Mesenchymal stem cell (in vitro differentiated cells and primary cell): ENCODE measurements at regions not wholly inside any gene's neighbourhood (a gene's known extent, or its start where the extent isn't known, plus 50 kb on each side); places are given as distances from the start of the nearest gene placed in this dataset.
"Not testable (repeated sequence)": the region's sequence is repeated elsewhere in the genome, so short reads cannot be mapped to it uniquely, and the experiment has no call there.

ENCODE experiments used
- DNase-seq: peaks from one replicate; pipeline ENCODE4 v3.0.0-alpha.2; 2013
- H2AFZ ChIP-seq: one replicate; pipeline ENCODE4 v1.6.1; 2013; ENCODE audit warnings: low read depth, mild to moderate bottlenecking, control low read depth, inconsistent platforms, low read length, moderate library complexity
- H2AK5ac ChIP-seq: 2 replicates; pipeline ENCODE4 v1.6.1; 2013; ENCODE audit warnings: low read length, moderate library complexity, mild to moderate bottlenecking, inconsistent platforms; ENCODE audit not compliant: severe bottlenecking
- H2BK120ac ChIP-seq: one replicate; pipeline ENCODE4 v1.6.1; 2013; ENCODE audit warnings: low read depth, mild to moderate bottlenecking, inconsistent platforms, low read length, moderate library complexity
- H2BK12ac ChIP-seq, 2 experiments: one replicate each; pipeline ENCODE4 v1.6.1; 2013; ENCODE audit warnings: inconsistent platforms in 2 of 2, low read length in 2 of 2, mild to moderate bottlenecking in 2 of 2, moderate library complexity in 2 of 2, control low read depth in 1 of 2
- H2BK15ac ChIP-seq: one replicate; pipeline ENCODE4 v1.6.1; 2013; ENCODE audit warnings: mild to moderate bottlenecking, low read depth, inconsistent platforms; ENCODE audit not compliant: poor library complexity, severe bottlenecking
- H2BK5ac ChIP-seq: 2 replicates; pipeline ENCODE4 v1.6.1; 2013; ENCODE audit warnings: low read depth, mild to moderate bottlenecking, low read length, control low read depth, inconsistent platforms; ENCODE audit not compliant: poor library complexity, severe bottlenecking
- H3K14ac ChIP-seq, 2 experiments: one replicate each; pipeline ENCODE4 v1.6.1; 2013; ENCODE audit warnings: inconsistent platforms in 2 of 2, low read length in 2 of 2, control low read depth in 1 of 2, mild to moderate bottlenecking in 1 of 2, moderate library complexity in 1 of 2
- H3K18ac ChIP-seq, 2 experiments: one replicate each; pipeline ENCODE4 v1.6.1; 2013; ENCODE audit warnings: inconsistent platforms in 2 of 2, low read length in 2 of 2, control low read depth in 1 of 2, low read depth in 1 of 2, mild to moderate bottlenecking in 1 of 2
- H3K23ac ChIP-seq, 2 experiments: one replicate each; pipeline ENCODE4 v1.6.1; 2013; ENCODE audit warnings: inconsistent platforms in 2 of 2, low read length in 2 of 2, mild to moderate bottlenecking in 2 of 2, moderate library complexity in 2 of 2, control low read depth in 1 of 2
- H3K27ac ChIP-seq: 2 replicates; pipeline ENCODE4 v1.5.1; 2013; ENCODE audit warnings: mild to moderate bottlenecking, moderate library complexity, low read length, control low read depth, inconsistent platforms; ENCODE audit not compliant: poor library complexity, severe bottlenecking
- H3K27me3 ChIP-seq, 2 experiments: 2 replicates each; pipeline versions ENCODE4 v1.6.1 to v1.7.0; 2013; ENCODE audit warnings: low read length in 2 of 2, mild to moderate bottlenecking in 2 of 2, moderate library complexity in 2 of 2, control low read depth in 1 of 2, inconsistent platforms in 1 of 2; ENCODE audit not compliant: control insufficient read depth in 1 of 2, insufficient read depth in 1 of 2
- H3K36me3 ChIP-seq, 2 experiments: 2 replicates each; pipeline versions ENCODE4 v1.6.1 to v1.7.0; 2013; ENCODE audit warnings: low read length in 2 of 2, control low read depth in 1 of 2, inconsistent platforms in 1 of 2, low read depth in 1 of 2, mild to moderate bottlenecking in 1 of 2; ENCODE audit not compliant: insufficient read depth in 2 of 2, control insufficient read depth in 1 of 2
- H3K4ac ChIP-seq, 2 experiments: one replicate each; pipeline ENCODE4 v1.6.1; 2013; ENCODE audit warnings: inconsistent platforms in 2 of 2, low read length in 2 of 2, mild to moderate bottlenecking in 2 of 2, moderate library complexity in 2 of 2, control low read depth in 1 of 2, low read depth in 1 of 2
- H3K4me1 ChIP-seq: 2 replicates; pipeline ENCODE4 v1.6.1; 2013; ENCODE audit warnings: low read depth, low read length, control low read depth; ENCODE audit not compliant: control insufficient read depth, insufficient read depth
- H3K4me2 ChIP-seq: 2 replicates; pipeline ENCODE4 v1.6.1; 2013; ENCODE audit warnings: low read length, mild to moderate bottlenecking, inconsistent platforms; ENCODE audit not compliant: poor library complexity, severe bottlenecking
- H3K4me3 ChIP-seq, 2 experiments: 2 replicates each; pipeline versions ENCODE4 v1.5.1 to v1.7.0; 2013; ENCODE audit warnings: low read length in 2 of 2, mild to moderate bottlenecking in 2 of 2, control low read depth in 1 of 2, low read depth in 1 of 2; ENCODE audit not compliant: insufficient read depth in 1 of 2
- H3K79me1 ChIP-seq: replicated peaks from 2 replicates; pipeline ENCODE4 v1.6.1; 2013; ENCODE audit warnings: mild to moderate bottlenecking, control low read depth, low read length, inconsistent platforms; ENCODE audit not compliant: poor library complexity, severe bottlenecking
- H3K9ac ChIP-seq: 2 replicates; pipeline ENCODE4 v1.7.0; 2013; ENCODE audit warnings: mild to moderate bottlenecking, low read length, moderate library complexity
- H3K9me3 ChIP-seq: 2 replicates; pipeline ENCODE4 v1.7.0; 2013; ENCODE audit warnings: mild to moderate bottlenecking, low read length; ENCODE audit not compliant: control insufficient read depth
- H4K8ac ChIP-seq: one replicate; pipeline ENCODE4 v1.6.1; 2013; ENCODE audit warnings: inconsistent platforms, mild to moderate bottlenecking, low read length, moderate library complexity
- H4K91ac ChIP-seq: one replicate; pipeline ENCODE4 v1.6.1; 2013; ENCODE audit warnings: mild to moderate bottlenecking, low read length, inconsistent platforms
- WGBS: methylation state at CpG from one replicate; pipeline ENCODE4 v1.1.7; 2013; ENCODE audit warnings: mixed read lengths; 5-methylcytosine and 5-hydroxymethylcytosine counted together

DNA sequence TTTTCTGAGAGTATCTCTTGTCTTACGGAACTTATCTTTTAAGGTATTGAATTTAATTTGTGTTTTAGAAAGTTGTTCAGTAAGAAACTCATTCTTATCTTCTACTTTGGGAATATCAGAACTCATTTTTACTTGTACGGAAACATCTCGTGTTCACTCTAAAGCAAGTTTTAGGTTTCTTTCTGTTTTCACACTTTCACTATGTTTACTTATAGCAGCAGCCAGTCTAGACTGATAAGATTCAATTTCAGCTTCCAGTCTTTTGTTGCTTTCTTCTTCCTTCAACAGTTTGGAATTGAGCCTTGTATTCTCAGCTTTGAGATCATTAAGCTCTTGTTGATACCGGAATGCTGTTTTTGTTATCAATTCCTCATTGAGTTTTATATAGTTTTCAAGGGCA, 575.2 kb upstream of the DEFB115 start:
- not testable (repeated sequence) for H3K36me3 ChIP-seq

DNA sequence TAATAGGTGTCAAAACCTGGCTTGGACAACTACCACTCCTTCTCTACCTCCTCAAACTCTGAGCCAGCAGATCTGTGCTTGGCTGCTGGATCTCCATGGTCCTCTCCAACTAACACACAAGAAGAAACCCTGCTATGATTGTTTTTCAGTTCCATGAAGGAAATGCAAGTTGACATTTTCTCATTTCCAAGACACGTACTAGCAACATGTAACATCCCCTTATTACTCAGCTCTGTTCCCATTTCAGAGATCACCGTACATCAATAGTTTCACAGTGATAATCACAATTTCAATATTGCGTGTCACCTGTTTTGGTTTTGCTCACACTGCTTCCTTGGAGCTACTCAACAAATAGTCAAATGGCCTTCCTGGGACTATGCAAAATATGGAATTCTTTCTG, 544.6 kb upstream of the DEFB115 start:
- not testable (repeated sequence) for H3K79me1 ChIP-seq, H3K36me3 ChIP-seq, H2BK5ac ChIP-seq, DNase-seq, H3K23ac ChIP-seq, H3K14ac ChIP-seq, H4K91ac ChIP-seq, H4K8ac ChIP-seq, H3K9me3 ChIP-seq, H3K4me2 ChIP-seq, H3K9ac ChIP-seq, H2AFZ ChIP-seq, H2AK5ac ChIP-seq, H3K4ac ChIP-seq, H3K27me3 ChIP-seq, H2BK15ac ChIP-seq, H3K4me3 ChIP-seq, H3K18ac ChIP-seq, H3K4me1 ChIP-seq, H2BK120ac ChIP-seq, H2BK12ac ChIP-seq, H3K27ac ChIP-seq
- WGBS: 77% methylated on average over 3 of the region's 3 CpGs

More for the DNA sequence above, 575.2 kb upstream of the DEFB115 start:
- not testable (repeated sequence) for H3K9me3 ChIP-seq, H4K91ac ChIP-seq, H4K8ac ChIP-seq, H2BK15ac ChIP-seq, H3K4me3 ChIP-seq, H2AK5ac ChIP-seq, H3K4ac ChIP-seq, H3K27ac ChIP-seq, H3K18ac ChIP-seq, H3K23ac ChIP-seq, H3K4me2 ChIP-seq, H2AFZ ChIP-seq, H3K14ac ChIP-seq, H2BK5ac ChIP-seq, H3K27me3 ChIP-seq, H2BK12ac ChIP-seq, H3K79me1 ChIP-seq, H3K9ac ChIP-seq, H3K4me1 ChIP-seq, H2BK120ac ChIP-seq, DNase-seq
- WGBS: 91% methylated on average over 2 of the region's 4 CpGs

DNA sequence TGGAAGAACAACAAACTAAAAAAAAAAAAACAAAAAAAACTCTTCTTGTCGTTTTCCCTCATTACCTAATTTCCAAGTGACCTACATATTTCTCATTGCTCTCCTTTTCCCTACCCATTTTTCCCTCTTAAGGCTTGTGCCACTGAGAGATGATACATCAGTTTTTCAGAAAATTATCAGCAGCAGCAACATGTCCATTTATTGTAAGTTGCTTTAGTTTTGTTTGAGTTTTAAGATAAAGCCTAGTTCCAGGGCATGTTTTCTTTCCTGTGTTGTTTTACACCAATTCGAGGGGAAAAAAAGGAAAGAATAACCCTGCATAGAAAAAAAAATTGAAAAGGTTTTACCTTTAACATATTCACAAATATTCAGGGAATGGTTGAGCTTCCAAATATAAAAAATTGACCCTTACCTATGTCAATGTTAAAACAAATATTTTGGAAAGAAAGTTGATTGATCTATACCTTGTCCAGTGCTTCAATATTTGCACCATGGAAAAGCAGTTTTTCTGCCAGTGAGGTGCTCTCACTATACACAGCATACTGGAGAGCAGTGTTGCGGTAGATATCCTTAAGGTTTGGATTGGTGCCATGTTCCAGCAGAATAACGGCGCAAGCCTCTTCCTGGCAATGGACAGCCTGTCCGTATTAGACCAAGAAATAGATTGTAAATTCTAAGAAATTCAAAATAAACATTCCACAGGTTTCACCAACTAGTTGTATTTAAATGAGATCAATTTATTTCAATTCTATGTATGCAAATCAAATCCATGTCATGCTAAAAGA, 537.9 kb upstream of the DEFB115 start:
- not testable (repeated sequence) for H4K8ac ChIP-seq, H3K4me1 ChIP-seq, H3K27ac ChIP-seq, H2BK120ac ChIP-seq, H2BK15ac ChIP-seq, H3K4me3 ChIP-seq, DNase-seq, H3K23ac ChIP-seq, H3K79me1 ChIP-seq, H3K27me3 ChIP-seq, H2AK5ac ChIP-seq, H3K4me2 ChIP-seq, H3K36me3 ChIP-seq, H2BK5ac ChIP-seq, H3K18ac ChIP-seq, H2AFZ ChIP-seq, H4K91ac ChIP-seq, H3K9me3 ChIP-seq, H3K9ac ChIP-seq, H3K14ac ChIP-seq, H2BK12ac ChIP-seq, H3K4ac ChIP-seq
- 60% methylated on average over 2 of the region's 6 CpGs for WGBS

DNA sequence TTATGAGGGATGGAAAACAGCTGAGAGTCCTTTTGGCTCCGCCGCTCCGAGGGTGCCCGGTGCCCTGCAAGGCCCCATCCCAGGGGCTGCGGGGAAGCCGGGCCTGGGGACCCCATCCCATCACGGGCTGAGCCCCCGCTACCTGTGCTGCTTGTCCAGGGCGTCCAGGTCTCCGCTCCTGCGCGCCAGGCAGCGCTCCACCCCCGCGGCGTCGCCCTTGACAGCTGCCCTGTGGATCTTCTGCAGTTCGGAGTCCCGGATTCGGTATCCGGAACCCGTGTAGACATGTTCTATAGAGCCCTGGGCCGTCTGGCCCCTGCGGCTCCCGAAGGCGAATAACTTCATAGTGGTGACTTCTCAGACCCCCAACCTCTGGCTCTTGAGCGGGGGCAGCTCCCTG, 534.0 kb upstream of the DEFB115 start:
- H2BK12ac ChIP-seq, H3K36me3 ChIP-seq, H3K9ac ChIP-seq, H4K91ac ChIP-seq, H3K4me3 ChIP-seq, H2BK5ac ChIP-seq, H3K27me3 ChIP-seq, H3K9me3 ChIP-seq, H3K14ac ChIP-seq, H3K27ac ChIP-seq, H3K18ac ChIP-seq, H3K4me1 ChIP-seq, H4K8ac ChIP-seq, H2BK15ac ChIP-seq, H2BK120ac ChIP-seq, H3K4ac ChIP-seq, H2AFZ ChIP-seq, DNase-seq, H2AK5ac ChIP-seq, H3K79me1 ChIP-seq, H3K23ac ChIP-seq: not testable (repeated sequence)
- 52% methylated on average over 18 of the region's 27 CpGs for WGBS
- H3K4me2 ChIP-seq: peak overlapping the region; percentile 22
